ENCODE measurements at regions not wholly inside any gene's neighbourhood (a gene's known extent, or its start where the extent isn't known, plus 50 kb on each side); places are given as distances from the start of the nearest gene placed in this dataset.

DNA sequence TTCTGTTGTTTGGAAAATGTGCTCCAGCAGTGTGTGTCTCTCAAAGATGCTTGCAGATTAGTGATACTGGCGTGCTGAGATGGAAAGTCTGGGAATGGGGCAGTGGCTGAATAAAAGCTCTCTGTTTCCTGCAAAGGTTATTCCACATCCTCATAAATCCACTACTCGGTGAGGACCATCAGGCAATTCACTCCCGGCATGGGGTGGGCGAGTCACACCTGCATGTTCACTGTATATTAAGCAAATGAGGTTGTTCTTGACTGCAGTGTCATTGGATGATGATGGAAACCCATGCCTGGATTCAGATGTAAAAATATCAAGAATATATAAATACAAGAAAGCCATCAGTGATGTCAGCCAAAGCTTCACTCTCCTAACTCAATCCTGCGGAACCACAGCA is 65.4 kb upstream of the DSCAM start:
- no peak for DNase-seq
- WGBS (ENCODE audit: low lambda C conversion rate), result 25% methylated on average over 5 of the region's 5 CpGs
- CTCF ChIA-PET, result no interaction called here

DNA sequence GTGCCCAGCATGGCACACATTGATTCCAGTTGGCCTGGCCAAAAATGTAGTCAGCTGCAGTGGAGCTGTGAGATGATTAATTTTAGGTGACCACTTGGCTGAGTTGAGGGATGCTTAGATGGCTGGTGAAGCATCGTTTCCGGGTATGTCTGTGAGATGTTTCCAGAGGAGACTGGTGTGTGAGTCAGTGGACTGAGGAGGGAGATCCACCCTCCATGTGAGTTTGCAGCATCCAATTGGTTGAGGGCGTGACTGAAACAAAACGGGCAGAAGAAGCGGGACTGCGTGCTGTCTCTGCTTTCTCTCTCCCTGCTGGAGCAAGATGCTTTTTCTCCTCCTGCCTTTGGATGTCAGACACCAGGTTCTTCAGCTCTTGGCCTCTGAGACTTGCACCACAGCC is 68.2 kb upstream of the DSCAM start:
- no peaks in the 10 kb centered on the region for H3K4me1 ChIP-seq (ENCODE audit: control insufficient read depth in 1 of 2, insufficient read depth in 2 of 2, low read depth in 1 of 2, low read length in 1 of 2)
- H3K36me3 ChIP-seq (replicated peaks in 1 of 2; ENCODE audit: control insufficient read depth in 1 of 2, insufficient read depth in 2 of 2, low read length in 1 of 2), result no peaks in the 10 kb centered on the region
- H3K4me3 ChIP-seq (ENCODE audit: low read depth in 2 of 2, low read length in 1 of 2), result no peak overlapping the region
- 11% methylated on average over 2 of the region's 6 CpGs for WGBS (ENCODE audit: low lambda C conversion rate)
- no peak for TF ChIP-seq MXI1 (IDR thresholded peaks at IDR 0.05; ENCODE audit: low read depth, low read length)
- no peak for TF ChIP-seq EP300 (IDR thresholded peaks at IDR 0.05; ENCODE audit: borderline replicate concordance in 1 of 2, low read depth in 1 of 2, low read length in 1 of 2)
- no peak for TF ChIP-seq FOSL2 (IDR thresholded peaks at IDR 0.05; ENCODE audit: borderline replicate concordance, low read depth)
- no peak for TF ChIP-seq CHD2 (IDR thresholded peaks at IDR 0.05; ENCODE audit: low read length, partially characterized antibody)
- TF ChIP-seq MEF2A (IDR thresholded peaks at IDR 0.05; ENCODE audit: borderline replicate concordance, low read depth), result no peak
- TF ChIP-seq RXRA (IDR thresholded peaks at IDR 0.05; ENCODE audit: borderline replicate concordance, low read depth), result no peak
- TF ChIP-seq, protein P1, sequence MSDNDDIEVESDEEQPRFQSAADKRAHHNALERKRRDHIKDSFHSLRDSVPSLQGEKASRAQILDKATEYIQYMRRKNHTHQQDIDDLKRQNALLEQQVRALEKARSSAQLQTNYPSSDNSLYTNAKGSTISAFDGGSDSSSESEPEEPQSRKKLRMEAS (IDR thresholded peaks at IDR 0.05; ENCODE audit: low read depth), result no peak
- TF ChIP-seq, protein P2, sequence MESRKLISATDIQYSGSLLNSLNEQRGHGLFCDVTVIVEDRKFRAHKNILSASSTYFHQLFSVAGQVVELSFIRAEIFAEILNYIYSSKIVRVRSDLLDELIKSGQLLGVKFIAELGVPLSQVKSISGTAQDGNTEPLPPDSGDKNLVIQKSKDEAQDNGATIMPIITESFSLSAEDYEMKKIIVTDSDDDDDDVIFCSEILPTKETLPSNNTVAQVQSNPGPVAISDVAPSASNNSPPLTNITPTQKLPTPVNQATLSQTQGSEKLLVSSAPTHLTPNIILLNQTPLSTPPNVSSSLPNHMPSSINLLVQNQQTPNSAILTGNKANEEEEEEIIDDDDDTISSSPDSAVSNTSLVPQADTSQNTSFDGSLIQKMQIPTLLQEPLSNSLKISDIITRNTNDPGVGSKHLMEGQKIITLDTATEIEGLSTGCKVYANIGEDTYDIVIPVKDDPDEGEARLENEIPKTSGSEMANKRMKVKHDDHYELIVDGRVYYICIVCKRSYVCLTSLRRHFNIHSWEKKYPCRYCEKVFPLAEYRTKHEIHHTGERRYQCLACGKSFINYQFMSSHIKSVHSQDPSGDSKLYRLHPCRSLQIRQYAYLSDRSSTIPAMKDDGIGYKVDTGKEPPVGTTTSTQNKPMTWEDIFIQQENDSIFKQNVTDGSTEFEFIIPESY (IDR thresholded peaks at IDR 0.05; ENCODE audit: borderline replicate concordance, low read depth), result no peak
- TF ChIP-seq SMC3 (IDR thresholded peaks at IDR 0.05; ENCODE audit: low read depth, low read length), result no peak
- TF ChIP-seq GATA2 (CRISPR knock-in tag; IDR thresholded peaks at IDR 0.05), result no peak
- no peaks in the 10 kb centered on the region for H3F3A ChIP-seq (replicated peaks; ENCODE audit: insufficient read depth)
- H4K20me1 ChIP-seq (ENCODE audit: insufficient read depth), result no peaks in the 10 kb centered on the region
- ChIA-PET CTCF (no interaction called here), POLR2A (no interaction called here)
- H3K4me2 ChIP-seq, result no peak overlapping the region
- H3K79me2 ChIP-seq (ENCODE audit: insufficient read depth), result no peaks in the 10 kb centered on the region
- no peaks in the 10 kb centered on the region for H3K27me3 ChIP-seq (ENCODE audit: insufficient read depth)
- H3K9ac ChIP-seq, result no peak overlapping the region
- H3K27ac ChIP-seq (ENCODE audit: low read depth in 2 of 2, low read length in 1 of 2), result no peak overlapping the region
- DNase-seq, result no peak
- H3K9me2 ChIP-seq, result no peaks in the 10 kb centered on the region
- H3K9me3 ChIP-seq, result no peaks in the 10 kb centered on the region
- H2AFZ ChIP-seq (ENCODE audit: low read depth), result no peak overlapping the region

More for the DNA sequence above, 65.4 kb upstream of the DSCAM start:
- Histone ChIP-seq H3K4me2 (no peak overlapping the region), H3K9me2 (no peaks in the 10 kb centered on the region), H3K79me2 (ENCODE audit: insufficient read depth) (no peaks in the 10 kb centered on the region), H4K20me1 (ENCODE audit: insufficient read depth) (no peaks in the 10 kb centered on the region), H3K36me3 (replicated peaks in 1 of 2; ENCODE audit: control insufficient read depth in 1 of 2, insufficient read depth in 2 of 2, low read length in 1 of 2) (no peaks in the 10 kb centered on the region), H3K27me3 (ENCODE audit: insufficient read depth) (no peaks in the 10 kb centered on the region), H3F3A (replicated peaks; ENCODE audit: insufficient read depth) (no peaks in the 10 kb centered on the region), H3K4me3 (ENCODE audit: low read depth in 2 of 2, low read length in 1 of 2) (no peak overlapping the region), H3K9ac (no peak overlapping the region), H3K4me1 (ENCODE audit: control insufficient read depth in 1 of 2, insufficient read depth in 2 of 2, low read depth in 1 of 2, low read length in 1 of 2) (no peaks in the 10 kb centered on the region), H2AFZ (ENCODE audit: low read depth) (no peak overlapping the region), H3K9me3 (no peaks in the 10 kb centered on the region), H3K27ac (ENCODE audit: low read depth in 2 of 2, low read length in 1 of 2) (no peak overlapping the region)
- POLR2A ChIA-PET, result no interaction called here
- TF ChIP-seq FOXM1 (IDR thresholded peaks at IDR 0.05; ENCODE audit: low read depth), result no peak
- no peak for TF ChIP-seq GATA2 (CRISPR knock-in tag; IDR thresholded peaks at IDR 0.05)
- no peak for TF ChIP-seq ELF1 (IDR thresholded peaks at IDR 0.05)
- no peak for TF ChIP-seq CHD2 (IDR thresholded peaks at IDR 0.05; ENCODE audit: low read length, partially characterized antibody)
- no peak for TF ChIP-seq NFIC (IDR thresholded peaks at IDR 0.05; ENCODE audit: borderline replicate concordance)
- TF ChIP-seq YY1 (IDR thresholded peaks at IDR 0.05; ENCODE audit: low read depth), result no peak
- no peak for TF ChIP-seq RXRA (IDR thresholded peaks at IDR 0.05; ENCODE audit: borderline replicate concordance, low read depth)
- TF ChIP-seq TAF1 (IDR thresholded peaks at IDR 0.05; ENCODE audit: borderline replicate concordance, low read depth, low read length), result no peak
- no peak for TF ChIP-seq TCF12 (IDR thresholded peaks at IDR 0.05)
- TF ChIP-seq, protein P3, sequence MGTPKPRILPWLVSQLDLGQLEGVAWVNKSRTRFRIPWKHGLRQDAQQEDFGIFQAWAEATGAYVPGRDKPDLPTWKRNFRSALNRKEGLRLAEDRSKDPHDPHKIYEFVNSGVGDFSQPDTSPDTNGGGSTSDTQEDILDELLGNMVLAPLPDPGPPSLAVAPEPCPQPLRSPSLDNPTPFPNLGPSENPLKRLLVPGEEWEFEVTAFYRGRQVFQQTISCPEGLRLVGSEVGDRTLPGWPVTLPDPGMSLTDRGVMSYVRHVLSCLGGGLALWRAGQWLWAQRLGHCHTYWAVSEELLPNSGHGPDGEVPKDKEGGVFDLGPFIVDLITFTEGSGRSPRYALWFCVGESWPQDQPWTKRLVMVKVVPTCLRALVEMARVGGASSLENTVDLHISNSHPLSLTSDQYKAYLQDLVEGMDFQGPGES (IDR thresholded peaks at IDR 0.05; ENCODE audit: low read depth, low read length), result no peak
- no peak for TF ChIP-seq GABPA (IDR thresholded peaks at IDR 0.05; ENCODE audit: low read depth)
- TF ChIP-seq TEAD4 (IDR thresholded peaks at IDR 0.05; ENCODE audit: borderline replicate concordance, insufficient read depth), result no peak
- TF ChIP-seq MEF2A (IDR thresholded peaks at IDR 0.05; ENCODE audit: borderline replicate concordance, low read depth), result no peak
- TF ChIP-seq SMC3 (IDR thresholded peaks at IDR 0.05; ENCODE audit: low read depth, low read length), result no peak
- TF ChIP-seq RCOR1 (IDR thresholded peaks at IDR 0.05; ENCODE audit: low read length), result no peak
- TF ChIP-seq MXI1 (IDR thresholded peaks at IDR 0.05; ENCODE audit: low read depth, low read length), result no peak

Data from SK-N-SH (cell line).